HCEC 1CT (cell line): ENCODE measurements at regions not wholly inside any gene's neighbourhood (a gene's known extent, or its start where the extent isn't known, plus 50 kb on each side); places are given as distances from the start of the nearest gene placed in this dataset.
"Not testable (repeated sequence)": the region's sequence is repeated elsewhere in the genome, so short reads cannot be mapped to it uniquely, and the experiment has no call there.

Experiments used
- DNase-seq: peaks from one replicate; pipeline ENCODE4 v3.0.0-alpha.2; 2017

DNA sequence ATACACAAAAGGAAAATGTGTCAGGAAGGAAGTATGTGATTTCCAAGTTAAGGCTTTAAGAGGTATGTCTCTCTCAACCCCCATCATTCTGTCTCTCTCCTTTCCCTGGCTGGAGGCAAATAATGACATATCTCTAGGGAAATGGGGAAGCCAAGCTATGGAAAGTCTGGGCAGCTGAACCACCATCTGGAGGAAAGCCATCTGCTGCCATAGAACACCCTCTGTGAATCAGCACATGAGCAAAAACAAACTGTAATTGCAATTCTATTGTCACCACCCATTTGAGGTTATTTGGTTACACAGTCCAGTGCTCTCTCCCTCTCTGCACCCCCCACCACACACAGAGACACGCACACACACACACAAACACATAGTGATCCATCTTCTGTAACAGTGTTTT, 766.2 kb downstream of the FLRT2 start:
- no peak for DNase-seq

DNA sequence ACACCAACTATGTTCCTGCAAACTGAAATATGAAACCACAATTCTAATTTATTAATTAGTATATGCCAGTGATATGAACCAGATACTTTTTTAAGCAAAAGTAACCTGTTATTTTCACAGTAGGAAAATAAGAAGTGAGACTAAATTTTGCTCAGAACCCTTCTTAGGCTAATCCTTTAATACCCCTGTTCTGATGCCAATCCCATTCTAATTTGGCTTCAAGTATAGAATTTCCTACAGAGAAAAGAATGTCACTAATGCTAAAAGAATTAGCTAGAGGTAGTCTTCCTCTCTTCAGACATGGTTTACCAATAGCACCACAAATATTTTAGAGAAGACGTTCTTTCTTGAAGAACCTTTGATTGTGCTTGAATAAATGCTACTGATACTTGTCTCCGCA, 758.4 kb downstream of the FLRT2 start:
- DNase-seq: no peak

DNA sequence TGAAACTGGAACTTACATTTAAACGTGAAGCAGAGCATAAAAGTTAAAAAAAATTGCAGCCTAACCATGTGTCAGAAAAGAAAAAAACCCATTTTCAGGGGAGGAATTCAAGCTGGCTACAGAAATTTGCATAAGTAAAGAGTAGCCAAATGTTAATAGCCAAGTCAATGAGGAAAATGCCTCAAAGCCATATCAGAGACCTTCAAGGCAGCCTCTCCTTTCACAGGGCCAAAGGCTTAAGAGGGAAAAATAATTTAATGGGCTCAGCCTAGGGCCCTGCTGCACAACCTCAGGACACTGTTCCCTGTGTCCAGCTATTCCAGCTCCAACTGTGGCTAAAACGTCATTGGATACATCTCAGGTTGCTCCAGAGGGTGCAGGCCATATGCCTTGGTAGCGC, 749.5 kb downstream of the FLRT2 start:
- no peak for DNase-seq

DNA sequence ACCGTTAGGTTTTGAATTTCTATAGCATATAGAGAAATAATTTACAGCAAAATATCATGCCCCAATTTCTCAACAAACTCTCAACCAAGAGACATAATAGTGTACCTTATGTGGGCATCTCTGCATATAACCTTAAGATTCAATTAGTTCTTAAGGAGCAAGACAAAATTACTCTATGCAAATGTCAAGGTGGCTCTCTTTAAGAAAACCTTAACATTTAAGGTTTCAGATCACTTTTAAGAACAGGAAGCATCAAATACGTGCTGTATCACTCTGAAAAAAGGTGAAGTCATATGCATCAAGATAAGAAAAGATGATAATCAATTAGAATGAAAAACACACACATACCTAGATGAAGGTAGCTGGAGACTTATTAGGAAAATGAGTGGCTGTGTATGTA, 728.0 kb downstream of the FLRT2 start:
- no peak for DNase-seq

DNA sequence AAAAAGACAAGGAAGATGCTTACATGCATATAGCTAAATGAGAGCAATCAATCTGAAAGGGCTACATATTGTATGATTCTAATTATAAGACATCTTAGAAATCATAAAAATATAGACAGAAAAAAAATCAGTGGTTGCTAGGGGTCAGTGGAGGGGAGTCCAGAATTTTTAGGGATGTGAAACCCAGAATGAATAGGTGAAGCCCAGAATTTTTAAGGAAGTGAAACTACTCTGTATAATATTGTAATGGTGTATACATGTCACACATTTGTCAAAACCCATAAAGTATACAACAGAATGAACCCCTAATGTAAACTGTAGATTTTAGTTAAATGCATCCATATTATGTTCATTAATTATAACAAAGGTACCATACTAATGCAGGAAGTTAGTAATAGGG, 713.2 kb downstream of the FLRT2 start:
- no peak for DNase-seq

DNA sequence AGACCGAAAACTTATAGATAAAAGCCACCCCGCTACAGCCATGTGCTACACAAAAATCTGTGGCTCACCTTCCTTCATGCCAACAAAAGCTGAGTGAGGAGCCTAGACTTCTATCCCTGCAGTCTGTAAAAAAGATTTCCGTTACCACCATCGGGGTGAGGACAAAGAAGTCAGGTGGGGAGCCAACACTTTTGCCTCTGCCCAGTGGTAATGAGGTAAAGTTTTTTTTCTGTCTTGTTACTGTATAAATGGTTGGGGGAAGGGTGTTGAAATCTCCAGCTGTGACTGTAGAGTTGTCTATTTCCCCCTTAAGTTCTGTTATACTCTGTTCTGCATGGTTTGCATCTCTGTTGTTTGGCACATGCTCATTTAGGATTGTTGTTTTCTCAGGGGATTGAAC, 707.8 kb downstream of the FLRT2 start:
- no peak for DNase-seq

DNA sequence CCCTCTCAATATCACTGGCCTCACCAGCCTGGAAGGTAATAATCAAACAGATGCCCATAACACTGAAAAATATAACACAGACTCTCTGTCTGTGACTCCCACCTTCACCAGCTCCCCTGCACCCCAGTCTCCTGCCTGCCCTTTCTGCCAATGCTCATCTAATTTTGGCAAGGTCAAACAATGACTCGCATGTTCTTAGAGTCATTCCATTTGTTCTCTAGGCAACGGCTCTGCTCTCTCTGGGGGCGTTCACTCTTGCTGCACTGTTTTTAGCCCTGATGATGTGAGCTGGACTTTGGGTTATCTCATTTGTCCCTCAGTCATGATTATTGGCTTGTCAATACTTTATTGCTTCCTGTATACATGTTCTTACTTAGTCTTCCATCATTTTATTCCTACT, 691.8 kb downstream of the FLRT2 start:
- DNase-seq: no peak

DNA sequence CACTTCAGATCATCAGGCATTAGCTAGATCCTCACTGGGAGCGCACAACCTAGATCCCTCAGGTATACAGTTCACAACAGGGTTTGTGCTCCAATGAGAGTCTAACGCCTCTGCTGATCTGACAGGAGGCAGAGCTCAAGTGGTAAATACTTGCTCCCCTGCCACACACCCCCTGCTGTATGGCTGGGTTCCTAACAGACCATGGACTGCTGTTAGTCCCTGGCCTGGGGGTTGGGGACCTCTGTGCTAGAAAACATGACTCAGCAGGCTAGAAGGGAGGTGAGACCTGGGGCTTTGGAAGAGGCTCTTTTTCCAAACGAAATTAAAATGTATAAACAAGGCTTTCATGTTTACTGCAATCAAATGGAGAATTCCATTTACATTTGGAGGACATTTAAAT, 691.1 kb downstream of the FLRT2 start:
- no peak for DNase-seq

DNA sequence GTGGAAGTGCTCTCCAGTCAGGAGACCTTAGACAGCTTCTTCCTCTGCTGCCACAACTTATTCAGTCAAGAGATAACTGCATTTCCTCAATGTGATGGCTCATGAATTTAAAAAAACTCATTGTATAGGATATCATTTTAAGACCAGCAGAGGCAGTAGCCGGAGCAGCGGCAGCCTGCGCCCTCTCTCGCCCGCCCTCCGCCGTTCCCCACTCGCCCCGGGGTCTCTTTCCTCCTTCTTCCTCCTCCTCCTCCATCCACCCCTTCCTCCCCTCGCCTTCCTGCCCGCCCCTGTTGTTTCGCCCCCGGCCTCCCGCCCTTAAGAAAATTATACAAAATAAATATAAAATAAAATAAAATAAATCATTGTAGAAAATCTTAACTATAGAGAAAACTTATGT, 687.6 kb downstream of the FLRT2 start:
- DNase-seq: no peak

DNA sequence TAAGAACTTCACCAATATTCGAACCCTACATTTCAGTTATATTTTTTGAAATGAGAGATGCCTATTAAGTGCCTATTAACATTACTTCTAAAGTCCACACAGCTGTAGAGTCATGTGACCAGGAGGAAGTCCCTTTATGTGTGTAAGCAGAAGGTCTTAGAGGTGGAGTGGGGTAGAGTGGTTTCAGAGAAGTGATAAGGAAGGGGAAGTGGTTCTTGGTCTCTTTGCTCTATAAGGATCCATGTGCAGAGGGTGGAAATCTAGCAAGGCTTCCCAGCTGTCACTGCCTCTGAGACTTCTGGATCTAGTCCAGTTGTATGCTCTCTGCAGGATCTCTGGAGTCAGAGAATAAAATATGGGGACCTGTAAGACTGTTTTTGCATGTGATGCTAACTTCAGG, 673.9 kb downstream of the FLRT2 start:
- no peak for DNase-seq

DNA sequence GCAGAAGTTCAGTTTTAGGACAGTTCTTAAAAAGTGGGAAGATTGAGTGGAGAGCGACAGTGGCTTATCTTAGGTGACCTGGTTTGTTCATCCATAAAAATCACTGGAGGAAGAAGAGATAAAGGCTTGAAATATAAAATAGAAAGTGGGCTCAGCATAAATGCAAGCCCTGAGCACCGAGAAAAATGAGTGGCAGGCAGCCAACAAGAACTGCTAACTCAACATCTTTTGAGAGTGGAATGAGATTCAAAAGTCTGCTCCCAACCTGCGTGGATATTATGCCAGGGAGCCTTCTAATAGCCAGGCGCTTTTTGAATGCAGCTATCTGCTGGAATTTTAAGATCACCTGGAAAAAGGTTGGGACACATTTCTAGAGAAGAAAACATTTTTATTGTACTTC, 666.5 kb downstream of the FLRT2 start:
- no peak for DNase-seq

DNA sequence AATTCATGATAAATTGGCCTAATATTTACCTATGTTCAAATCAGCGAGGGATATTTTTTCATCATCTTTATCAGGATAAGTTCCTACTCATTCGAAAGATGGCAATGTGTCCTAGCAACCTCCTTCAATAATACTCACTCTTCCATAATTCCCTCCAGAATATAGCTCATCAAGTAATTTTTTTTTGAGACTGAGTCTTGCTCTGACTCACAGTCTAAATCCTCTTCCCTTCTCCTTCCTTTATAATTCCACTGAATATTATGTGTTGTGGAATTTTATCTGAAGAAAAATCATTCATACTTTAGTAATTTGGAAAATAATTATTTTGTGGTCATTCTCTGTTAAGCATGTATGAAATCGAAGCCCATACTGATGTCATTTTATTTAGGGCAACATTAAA, 663.8 kb downstream of the FLRT2 start:
- DNase-seq: no peak

DNA sequence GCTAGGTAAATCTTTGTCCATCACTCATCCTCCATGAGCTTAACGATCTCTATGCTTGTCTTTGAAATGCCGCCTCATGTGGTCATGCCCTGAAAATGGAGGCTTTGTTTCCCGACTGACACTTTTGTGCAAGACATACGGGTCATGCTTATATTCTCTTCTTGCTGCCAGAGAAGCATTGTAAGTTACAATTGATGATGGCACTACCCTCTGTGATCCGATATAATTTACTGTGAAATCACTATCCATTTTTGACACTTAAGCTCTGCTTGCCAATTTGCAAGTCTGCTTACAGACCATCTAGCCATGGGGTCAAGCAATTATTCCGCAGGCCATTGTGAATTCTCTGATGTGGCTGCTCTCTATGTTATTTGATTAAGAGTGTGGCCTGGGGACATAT, 650.0 kb downstream of the FLRT2 start:
- no peak for DNase-seq

DNA sequence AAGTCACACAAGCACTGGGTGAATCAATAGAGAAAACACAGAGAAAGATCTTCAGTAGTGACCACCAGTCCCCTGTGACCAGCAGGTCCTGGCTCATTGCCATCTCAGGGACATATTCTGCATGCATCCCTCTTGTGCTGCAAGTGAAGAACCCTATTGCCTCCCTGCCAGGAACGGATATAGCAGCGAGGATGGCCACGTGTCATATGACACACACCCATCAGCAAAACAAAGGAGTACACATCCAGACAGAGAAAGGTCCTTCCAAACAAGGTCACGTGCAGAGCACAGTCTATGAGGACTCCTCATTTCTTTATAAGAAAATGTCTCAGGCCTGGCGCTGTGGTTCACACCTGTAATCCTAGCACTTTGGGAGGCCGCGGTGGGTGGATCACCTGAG, 638.4 kb downstream of the FLRT2 start:
- no peak for DNase-seq

DNA sequence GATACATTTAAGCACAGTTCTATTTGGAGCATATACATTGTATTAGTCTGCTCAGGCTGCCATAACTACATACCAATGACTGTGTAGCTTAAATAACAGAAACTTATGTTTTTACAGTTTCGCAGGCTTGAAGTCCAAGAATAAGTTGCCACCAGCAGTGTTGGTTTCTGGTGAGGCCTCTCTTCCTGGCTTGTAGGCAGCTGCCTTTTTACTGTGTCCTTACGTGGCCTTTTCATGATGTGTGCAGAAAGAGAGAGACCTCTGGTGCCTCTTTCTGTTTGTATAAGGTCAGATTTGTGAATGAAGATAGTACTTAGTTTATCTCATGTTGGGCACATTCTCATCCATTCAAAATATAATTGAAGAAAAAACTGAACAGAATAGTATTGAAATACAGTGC, 636.6 kb downstream of the FLRT2 start:
- DNase-seq: no peak

DNA sequence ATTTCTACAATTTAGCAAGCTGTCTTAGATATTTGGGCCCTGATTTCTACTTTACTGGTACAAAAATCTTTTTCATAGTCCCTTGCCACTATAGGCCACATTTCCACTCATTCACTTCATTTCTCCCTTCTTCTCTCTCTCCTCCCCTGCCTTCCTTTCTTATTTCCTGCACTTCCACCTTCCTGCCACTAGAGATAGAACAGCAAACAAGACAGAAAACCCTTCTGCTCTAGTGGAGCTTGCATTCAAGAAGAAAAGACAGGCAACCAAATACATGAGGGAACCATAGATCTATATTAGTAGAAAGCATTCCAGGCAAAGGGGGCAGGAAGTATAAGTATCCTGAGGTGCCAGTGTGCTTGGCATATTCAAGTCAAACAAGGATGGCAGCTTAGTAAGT, 623.5 kb downstream of the FLRT2 start:
- no peak for DNase-seq

DNA sequence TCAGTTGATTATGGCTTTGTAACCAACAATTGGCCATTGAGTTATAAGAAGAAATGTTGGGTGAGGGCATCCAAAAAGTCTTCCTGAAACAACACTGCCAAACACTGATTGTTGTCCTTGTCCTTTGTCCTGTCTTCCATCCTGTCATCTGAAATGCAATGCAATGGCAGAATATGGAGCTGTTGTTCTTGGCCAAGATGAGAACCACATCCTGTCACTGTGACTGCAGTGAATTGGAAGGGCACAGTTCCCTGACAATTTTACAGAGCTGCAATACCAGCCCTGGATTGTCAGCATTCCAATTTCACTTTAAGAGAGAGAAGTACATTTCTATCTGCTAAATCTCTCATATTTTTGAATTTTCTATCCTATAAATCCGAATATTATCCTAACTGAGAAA, 613.3 kb downstream of the FLRT2 start:
- no peak for DNase-seq

DNA sequence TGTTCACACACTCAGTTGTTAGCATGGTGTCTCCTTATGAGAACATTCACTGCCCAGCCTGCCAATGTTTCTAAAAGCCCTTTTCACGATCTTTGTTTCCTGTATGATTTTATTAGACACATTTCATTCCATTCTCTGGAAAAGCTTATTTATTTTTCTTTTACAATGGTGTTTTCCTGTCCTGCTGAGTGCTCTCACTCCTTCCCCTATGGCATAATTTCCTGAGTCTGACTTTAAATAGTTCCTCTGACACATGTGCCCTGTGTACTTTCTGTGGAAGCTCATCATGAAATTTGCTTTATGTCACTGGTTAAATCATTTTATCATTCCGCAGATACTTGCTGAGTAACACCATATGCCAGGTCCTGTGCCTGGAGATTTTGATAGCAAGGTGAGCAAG, 612.0 kb downstream of the FLRT2 start:
- no peak for DNase-seq

DNA sequence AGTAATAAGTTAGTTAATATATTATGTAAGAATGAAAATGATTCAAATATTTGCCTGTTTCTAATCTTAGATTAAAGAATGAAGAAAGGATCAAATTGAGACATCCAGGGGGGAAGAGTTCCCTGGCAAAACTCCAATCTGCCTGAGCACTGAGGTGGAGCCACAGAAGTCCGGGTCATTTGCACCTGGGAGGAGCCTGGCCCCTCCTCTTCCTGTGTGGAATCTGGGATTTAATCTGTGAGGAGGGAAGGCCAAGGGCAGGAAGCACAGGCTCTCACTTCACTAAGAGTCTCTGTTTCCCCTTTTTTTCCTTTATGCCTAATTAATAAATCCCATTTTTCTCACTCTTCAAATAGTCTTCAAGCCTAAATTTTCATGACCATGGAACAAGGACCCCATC, 599.5 kb downstream of the FLRT2 start:
- no peak for DNase-seq

DNA sequence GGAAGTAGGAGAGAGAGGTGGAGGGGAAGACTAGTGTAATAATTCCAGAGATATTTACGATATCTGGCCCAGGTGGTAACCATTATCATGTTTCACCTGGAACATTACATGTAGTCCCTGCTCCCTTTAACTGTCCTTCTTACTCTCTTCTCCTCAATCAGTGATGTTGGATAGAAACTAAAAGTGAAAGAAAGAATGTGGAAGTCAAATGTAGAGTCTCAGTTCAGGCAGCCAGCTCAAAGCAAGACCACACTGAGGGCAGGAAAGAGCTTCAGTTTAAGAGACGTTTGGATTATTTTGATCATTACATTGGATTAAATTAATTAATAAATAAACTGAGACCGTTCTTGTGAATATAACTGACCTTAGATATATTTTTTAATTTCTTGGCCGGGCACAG, 594.4 kb downstream of the FLRT2 start:
- DNase-seq: no peak

DNA sequence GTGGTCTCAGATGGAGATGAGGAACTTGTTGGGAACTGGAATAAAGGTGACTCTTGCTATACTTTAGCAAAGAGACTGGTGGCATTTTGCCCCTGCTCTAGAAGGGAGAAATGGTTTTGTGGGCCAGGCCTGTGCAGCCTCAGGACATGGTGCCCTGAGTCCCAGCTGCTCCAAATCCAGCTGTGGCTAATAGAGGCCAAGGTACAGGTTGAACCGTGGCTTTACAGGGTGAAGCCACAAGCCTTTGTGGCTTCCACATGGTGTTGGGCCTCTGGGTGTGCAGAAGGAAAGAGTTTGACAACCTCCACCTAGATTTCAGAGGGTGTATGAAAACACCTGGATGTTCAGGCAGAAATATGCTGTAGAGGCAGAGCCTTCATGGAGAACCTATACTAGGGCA, 586.0 kb downstream of the FLRT2 start:
- no peak for DNase-seq

DNA sequence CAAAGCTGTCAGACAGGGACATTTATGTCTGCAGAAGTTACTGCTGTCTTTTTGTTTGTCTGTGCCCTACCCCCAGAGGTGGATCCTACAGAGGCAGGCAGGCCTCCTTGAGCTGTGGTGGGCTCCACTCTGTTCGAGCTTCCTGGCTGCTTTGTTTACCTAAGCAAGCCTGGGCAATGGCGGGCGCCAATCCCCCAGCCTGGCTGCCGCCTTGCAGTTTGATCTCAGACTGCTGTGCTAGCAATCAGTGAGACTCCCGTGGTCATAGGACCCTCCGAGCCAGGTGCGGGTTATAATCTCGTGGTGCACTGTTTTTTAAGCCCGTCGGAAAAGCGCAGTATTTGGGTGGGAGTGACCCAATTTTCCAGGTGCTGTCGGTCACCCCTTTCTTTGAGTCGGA, 580.9 kb downstream of the FLRT2 start:
- not testable (repeated sequence) for DNase-seq

DNA sequence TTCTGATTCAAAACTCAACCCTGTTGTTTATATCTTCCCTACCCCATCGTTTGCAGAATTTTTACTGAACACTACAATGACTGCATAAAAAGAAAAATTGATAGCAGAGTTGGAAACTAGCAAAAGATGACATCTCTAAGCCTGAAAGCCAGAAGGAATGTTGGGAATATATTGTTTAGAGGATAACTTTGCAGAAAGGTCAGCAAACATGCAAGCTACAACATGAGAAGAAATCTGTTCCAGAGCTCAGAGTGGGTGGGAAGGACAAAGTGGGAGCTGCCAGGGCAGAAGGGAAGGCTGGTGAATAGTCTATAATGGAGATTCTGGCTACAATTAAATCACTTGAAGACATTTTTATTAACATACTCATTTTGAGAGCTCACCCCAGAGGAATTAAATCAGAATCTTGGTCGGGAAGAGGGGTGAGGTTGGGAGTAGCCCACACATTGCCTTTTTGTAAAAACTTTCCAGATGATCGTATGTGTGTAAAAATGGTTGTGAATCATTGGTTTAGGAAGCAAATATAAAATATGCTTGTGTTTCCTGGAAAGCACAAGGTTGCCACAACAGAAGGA, 574.8 kb downstream of the FLRT2 start:
- no peak for DNase-seq

DNA sequence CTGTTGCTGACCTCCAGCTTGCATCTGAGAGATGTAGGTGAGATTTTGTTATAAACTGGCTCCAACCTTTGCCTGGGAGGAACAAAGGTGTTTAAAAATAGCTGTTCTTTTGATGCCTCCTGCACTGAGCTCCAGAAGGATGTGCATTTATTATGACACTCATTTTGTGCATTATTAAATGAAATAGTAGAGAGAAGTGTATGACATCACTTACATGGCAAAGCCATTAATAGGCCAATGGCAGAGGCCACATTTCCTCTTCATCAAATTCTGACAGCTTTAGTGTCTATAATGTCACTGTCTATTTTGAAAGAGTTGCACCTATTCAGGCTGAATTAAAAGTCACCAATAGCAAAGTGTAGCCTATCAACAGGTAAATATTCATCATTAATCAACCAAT, 564.6 kb downstream of the FLRT2 start:
- DNase-seq: no peak

DNA sequence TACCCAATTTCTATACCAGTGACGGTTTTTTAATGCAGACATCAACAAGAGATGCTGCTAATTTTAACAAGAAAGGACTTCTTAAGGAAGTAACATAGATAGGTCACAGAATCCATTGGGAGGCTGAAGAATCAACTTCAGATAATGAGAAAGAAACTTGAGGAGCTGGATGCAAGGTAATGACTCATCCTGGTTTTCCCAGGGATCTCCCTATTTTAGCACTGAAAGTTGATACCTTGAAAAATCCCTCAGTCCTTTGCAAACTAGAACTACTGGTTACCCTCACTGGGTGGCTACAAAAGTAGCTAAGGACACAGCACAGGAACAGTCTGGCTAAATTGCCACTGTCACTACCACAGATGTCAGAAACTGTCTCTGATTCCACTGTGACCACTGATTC, 561.9 kb downstream of the FLRT2 start:
- no peak for DNase-seq

DNA sequence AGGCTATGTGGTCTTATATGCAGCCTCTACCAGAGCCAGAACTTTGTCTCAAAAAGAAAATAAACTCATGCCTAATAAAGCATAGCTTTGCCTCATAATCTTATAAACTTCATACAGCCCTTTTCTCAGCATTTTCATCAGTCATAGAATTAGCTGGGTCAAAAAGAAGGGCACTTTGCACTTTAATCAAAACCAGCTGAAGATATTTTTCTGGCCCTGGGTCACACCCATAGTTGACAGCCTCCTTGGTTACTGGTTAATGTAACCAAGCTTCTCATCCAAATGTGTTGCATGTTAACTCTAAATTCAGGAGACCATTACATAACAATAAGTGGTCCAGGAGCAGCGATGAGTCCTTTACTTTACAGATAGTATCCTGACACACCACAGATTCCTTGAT, 558.2 kb downstream of the FLRT2 start:
- DNase-seq: no peak
